GM18505 (cell line): ENCODE measurements at regions not wholly inside any gene's neighbourhood (a gene's known extent, or its start where the extent isn't known, plus 50 kb on each side); places are given as distances from the start of the nearest gene placed in this dataset.

Experiments used
- ATAC-seq: cut with Tn5 transposase; IDR thresholded peaks from one replicate; pipeline ENCODE4 v1.9.1; 2021; ENCODE audit not compliant: unreplicated experiment
- POLR2A ChIP-seq: IDR thresholded peaks from 4 replicates; pipeline ENCODE4 v1.6.1; 2011; ENCODE audit warnings: borderline replicate concordance; ENCODE audit not compliant: insufficient read depth, insufficient read length; ENCODE audit errors: extremely low read depth

- no peak for TF ChIP-seq POLR2A
- no peak for ATAC-seq
These were observed 473.7 kb upstream of the KLF4 start for GRCh38 chr9:107963246-107963645.

GRCh38 chr9:107960916-107961315 lies 471.3 kb upstream of the KLF4 start:
- ATAC-seq = no peak

DNA sequence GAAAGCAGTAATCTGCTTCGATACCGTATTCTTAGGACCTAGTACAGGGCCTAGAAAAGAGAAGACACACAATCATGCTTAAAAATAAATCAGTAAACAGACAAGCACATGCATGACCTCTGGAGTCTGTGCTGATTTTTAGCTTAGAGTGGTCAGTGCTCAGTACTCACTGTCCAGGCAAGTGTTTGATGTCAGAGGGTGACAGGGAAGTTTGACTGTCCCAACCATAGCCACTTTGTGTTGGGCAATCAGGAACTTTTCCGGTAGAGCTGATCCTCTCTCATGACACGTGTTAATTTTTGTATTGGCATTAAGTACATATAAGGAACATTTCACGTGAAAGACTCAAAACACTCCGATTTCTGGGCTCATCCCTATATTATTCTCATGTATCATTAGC lies 464.7 kb upstream of the KLF4 start:
- no peak for TF ChIP-seq POLR2A

More at GRCh38 chr9:107960916-107961315, 471.3 kb upstream of the KLF4 start:
- no peak for TF ChIP-seq POLR2A

GRCh38 chr9:107953556-107954125 lies 464.1 kb upstream of the KLF4 start:
- ATAC-seq = no peak
- no peak for TF ChIP-seq POLR2A

More for the DNA sequence above, 464.7 kb upstream of the KLF4 start:
- ATAC-seq = no peak

GRCh38 chr9:107952773-107953172 lies 463.2 kb upstream of the KLF4 start:
- no peak for TF ChIP-seq POLR2A
- ATAC-seq = no peak

GRCh38 chr9:107951511-107951910 lies 461.9 kb upstream of the KLF4 start:
- TF ChIP-seq POLR2A = no peak
- no peak for ATAC-seq

GRCh38 chr9:107949061-107949460 lies 459.5 kb upstream of the KLF4 start:
- no peak for TF ChIP-seq POLR2A
- no peak for ATAC-seq

DNA sequence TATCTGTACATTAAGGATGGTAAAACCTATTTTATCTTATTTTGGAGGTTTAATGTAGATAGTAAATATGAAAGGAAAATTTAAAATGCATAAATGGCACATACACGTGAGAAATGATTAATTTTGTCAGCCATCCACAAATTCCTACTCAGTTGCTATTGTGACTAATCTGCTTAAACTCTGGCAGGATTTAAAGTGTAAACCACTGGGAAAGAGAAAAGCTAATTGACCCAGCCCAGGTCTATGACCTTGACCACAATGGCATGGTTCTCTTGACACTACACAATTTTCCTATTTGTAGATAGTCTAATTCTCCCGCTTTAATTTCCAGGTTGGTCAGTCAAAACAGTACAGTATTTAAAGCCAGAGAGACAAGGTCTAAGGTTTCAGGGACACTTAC lies 459.0 kb upstream of the KLF4 start:
- no peak for ATAC-seq

DNA sequence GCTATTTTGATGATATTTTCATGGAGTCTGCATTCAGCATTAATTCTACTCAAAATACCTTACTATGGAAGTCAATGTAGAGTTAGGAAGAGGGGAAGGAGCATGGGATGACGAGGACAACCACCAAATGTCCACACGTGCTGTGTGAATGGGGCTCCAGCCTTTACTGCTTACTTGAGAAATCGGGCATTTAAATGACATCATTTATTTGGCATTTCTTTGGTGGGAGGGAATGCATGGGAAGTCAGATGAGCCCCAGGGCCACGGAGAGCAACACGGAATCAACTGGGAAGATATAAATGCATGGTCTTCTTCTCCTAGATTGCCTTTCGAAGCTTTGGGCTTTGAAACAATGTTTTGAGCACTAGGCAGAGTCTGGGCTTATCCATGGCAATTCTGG lies 458.5 kb upstream of the KLF4 start:
- ATAC-seq = no peak
- TF ChIP-seq POLR2A = no peak

More for the DNA sequence above, 459.0 kb upstream of the KLF4 start:
- TF ChIP-seq POLR2A = no peak

- no peak for ATAC-seq
- TF ChIP-seq POLR2A = no peak
These were observed 457.0 kb upstream of the KLF4 start for GRCh38 chr9:107946364-107947141.

- no peak for ATAC-seq
- no peak for TF ChIP-seq POLR2A
These were observed 456.4 kb upstream of the KLF4 start for GRCh38 chr9:107945961-107946360.

DNA sequence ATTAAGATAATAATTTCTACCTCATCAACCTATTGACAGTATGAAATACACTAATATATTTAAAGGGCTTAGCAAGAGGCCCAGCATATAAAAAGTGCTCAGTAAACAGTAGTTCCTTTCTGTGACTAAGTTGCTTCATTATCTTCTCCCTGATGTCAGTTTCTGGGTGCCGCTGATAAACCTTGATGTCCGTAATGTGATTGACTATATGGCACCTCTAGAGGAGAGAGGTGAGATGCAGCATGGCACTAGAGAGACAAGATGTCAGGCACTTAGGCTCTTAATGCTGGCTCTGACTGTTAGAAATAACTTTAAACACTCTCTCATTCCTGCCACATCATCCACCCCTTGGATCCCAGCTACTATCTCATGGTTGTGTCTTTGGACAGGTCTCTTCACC lies 455.9 kb upstream of the KLF4 start:
- no peak for ATAC-seq
- no peak for TF ChIP-seq POLR2A

DNA sequence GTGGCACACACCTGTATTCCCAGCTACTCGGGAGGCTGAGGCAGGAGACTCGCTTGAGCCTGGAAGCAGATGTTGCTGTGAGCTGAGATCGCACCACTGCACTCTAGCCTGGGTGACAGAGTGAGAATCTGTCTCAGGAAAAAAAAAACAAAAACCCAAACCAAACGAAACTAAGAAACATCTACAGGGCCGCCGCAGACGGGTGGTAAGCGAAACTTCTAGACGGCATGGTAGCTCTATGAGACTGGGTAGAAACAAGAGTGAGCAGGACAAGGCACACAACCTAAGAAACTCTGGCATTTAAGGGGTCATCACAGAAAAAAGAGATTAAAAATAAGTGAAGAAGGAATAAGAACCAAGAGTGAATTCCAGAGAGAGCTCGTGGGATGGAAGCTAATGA lies 454.8 kb upstream of the KLF4 start:
- no peak for ATAC-seq
- no peak for TF ChIP-seq POLR2A

- ATAC-seq = no peak
- no peak for TF ChIP-seq POLR2A
These were observed 454.3 kb upstream of the KLF4 start for GRCh38 chr9:107943901-107944300.
